Nucleus accumbens (tissue), 56 donors: ENCODE measurements at regions not wholly inside any gene's neighbourhood (a gene's known extent, or its start where the extent isn't known, plus 50 kb on each side); places are given as distances from the start of the nearest gene placed in this dataset.

Source experiments
- DNase-seq, 56 donors: peaks; one replicate each; lab custom pipeline; 2025; lab: John Stamatoyannopoulos, UW

- DNase-seq = no peak
Measured at GRCh38 chr7:68943786-68944185, 654.5 kb upstream of the AUTS2 start.

GRCh38 chr7:68955656-68956055, 642.6 kb upstream of the AUTS2 start:
- DNase-seq = no peak

- no peak for DNase-seq
Measured at GRCh38 chr7:68958571-68958970, 639.7 kb upstream of the AUTS2 start.

- no peak for DNase-seq
Measured at GRCh38 chr7:68963552-68963951, 634.7 kb upstream of the AUTS2 start.

- no peak for DNase-seq
Measured at GRCh38 chr7:68964060-68964459, 634.2 kb upstream of the AUTS2 start.

- no peak for DNase-seq
Measured at GRCh38 chr7:68965351-68965750, 632.9 kb upstream of the AUTS2 start.

- DNase-seq = no peak
Measured at GRCh38 chr7:68967598-68967997, 630.7 kb upstream of the AUTS2 start.

GRCh38 chr7:68969571-68969970, 628.7 kb upstream of the AUTS2 start:
- no peak for DNase-seq

- DNase-seq = no peak
Measured at GRCh38 chr7:68971634-68972340, 626.5 kb upstream of the AUTS2 start.

- no peak for DNase-seq
Measured at GRCh38 chr7:68977385-68978055, 620.8 kb upstream of the AUTS2 start.

GRCh38 chr7:68978710-68979109, 619.6 kb upstream of the AUTS2 start:
- no peak for DNase-seq

- no peak for DNase-seq
Measured at GRCh38 chr7:68980011-68980410, 618.3 kb upstream of the AUTS2 start.

GRCh38 chr7:68980432-68980831, 617.8 kb upstream of the AUTS2 start:
- peak in 11 of 56 donors; percentile 1 to 21 (median 3) for DNase-seq

GRCh38 chr7:68984306-68984705, 614.0 kb upstream of the AUTS2 start:
- no peak for DNase-seq

- no peak for DNase-seq
Measured at GRCh38 chr7:68994841-68995240, 603.4 kb upstream of the AUTS2 start.

GRCh38 chr7:68998136-68998535, 600.1 kb upstream of the AUTS2 start:
- no peak for DNase-seq

- DNase-seq = no peak
Measured at GRCh38 chr7:69002416-69002815, 595.9 kb upstream of the AUTS2 start.

- no peak for DNase-seq
Measured at GRCh38 chr7:69012149-69012548, 586.1 kb upstream of the AUTS2 start.

GRCh38 chr7:69017208-69017607, 581.1 kb upstream of the AUTS2 start:
- no peak for DNase-seq

- no peak for DNase-seq
Measured at GRCh38 chr7:69018200-69018599, 580.1 kb upstream of the AUTS2 start.

- no peak for DNase-seq
Measured at GRCh38 chr7:69019437-69019836, 578.8 kb upstream of the AUTS2 start.

- DNase-seq = no peak
Measured at GRCh38 chr7:69020536-69020935, 577.7 kb upstream of the AUTS2 start.
